GM21447 (cell line): ENCODE measurements at regions not wholly inside any gene's neighbourhood (a gene's known extent, or its start where the extent isn't known, plus 50 kb on each side); places are given as distances from the start of the nearest gene placed in this dataset.

Source experiments
- ATAC-seq: cut with Tn5 transposase; IDR thresholded peaks from one replicate; pipeline ENCODE4 v1.9.1; 2021; ENCODE audit not compliant: unreplicated experiment

GRCh38 chr9:87436716-87437115 lies 61.0 kb upstream of the DAPK1 start:
- ATAC-seq: no peak

GRCh38 chr9:87437966-87438365 lies 59.7 kb upstream of the DAPK1 start:
- no peak for ATAC-seq

- no peak for ATAC-seq
Measured at GRCh38 chr9:87441251-87441650, 56.4 kb upstream of the DAPK1 start.

- ATAC-seq: no peak
Measured at GRCh38 chr9:87442451-87442850, 55.2 kb upstream of the DAPK1 start.

GRCh38 chr9:87443006-87443405 lies 54.7 kb upstream of the DAPK1 start:
- no peak for ATAC-seq

GRCh38 chr9:87443461-87443860 lies 54.2 kb upstream of the DAPK1 start:
- ATAC-seq: no peak

GRCh38 chr9:87445646-87446045 lies 52.0 kb upstream of the DAPK1 start:
- peak; percentile 93 for ATAC-seq

GRCh38 chr9:87446527-87446926 lies 51.1 kb upstream of the DAPK1 start:
- no peak for ATAC-seq

- no peak for ATAC-seq
Measured at GRCh38 chr9:87447547-87448432, 49.9 kb upstream of the DAPK1 start.
